OCI-LY7 (cell line): ENCODE measurements at regions not wholly inside any gene's neighbourhood (a gene's known extent, or its start where the extent isn't known, plus 50 kb on each side); places are given as distances from the start of the nearest gene placed in this dataset.

Experiments used
- BruUV-seq: library from RNA; stranded (reverse); fragments of 400-500 nt; replicated peaks from 2 replicates; lab custom pipeline; 2021; lab: Mats Ljungman, UMichigan
- CTCF ChIA-PET: fragments of 300-600 bp; sonication (Branson Sonifier 250); formaldehyde crosslinking; loops from one replicate; lab custom pipeline; 2022; ENCODE audit warnings: antibody characterized with exemption; ENCODE audit not compliant: unreplicated experiment; lab: Charles Lee
- POLR2A ChIA-PET: fragments of 300-600 bp; sonication (Branson Sonifier 250); formaldehyde crosslinking; loops from one replicate; lab custom pipeline; 2022; ENCODE audit warnings: antibody characterized with exemption; lab: Charles Lee
- DNase-seq: peaks from one replicate; pipeline ENCODE4 v3.0.0-alpha.2; 2015; ENCODE audit warnings: low spot score
- H2AFZ ChIP-seq: fragments of 200-600 bp; sonication (generic), shearing (Covaris generic); 2 replicates; pipeline ENCODE4 v1.6.1; 2014; ENCODE audit warnings: mild to moderate bottlenecking, antibody characterized with exemption, low read length, moderate library complexity
- H3K27ac ChIP-seq: fragments of 200-600 bp; sonication (generic); 2 replicates; pipeline ENCODE4 v1.5.1; 2014; ENCODE audit warnings: mixed run types, low read depth, mild to moderate bottlenecking, moderate library complexity, low read length, inconsistent platforms; ENCODE audit not compliant: poor library complexity, severe bottlenecking
- H3K36me3 ChIP-seq: fragments of 200-600 bp; sonication (generic); 2 replicates; pipeline ENCODE4 v1.6.1; 2014; ENCODE audit warnings: mild to moderate bottlenecking, antibody characterized with exemption, low read length, moderate library complexity, mixed read lengths; ENCODE audit not compliant: insufficient read depth
- H3K4me1 ChIP-seq: fragments of 200-600 bp; sonication (generic); 2 replicates; pipeline ENCODE4 v1.5.1; 2014; ENCODE audit warnings: mild to moderate bottlenecking, low read length; ENCODE audit not compliant: insufficient read depth, poor library complexity, severe bottlenecking
- H3K4me2 ChIP-seq: fragments of 200-600 bp; sonication (generic); 2 replicates; pipeline ENCODE4 v1.6.1; 2014; ENCODE audit warnings: mild to moderate bottlenecking, low read length
- H3K4me3 ChIP-seq: fragments of 200-600 bp; sonication (generic); 2 replicates; pipeline ENCODE4 v1.5.1; 2014; ENCODE audit warnings: mild to moderate bottlenecking, low read depth, low read length; ENCODE audit not compliant: poor library complexity, severe bottlenecking
- H3K79me2 ChIP-seq: fragments of 200-600 bp; sonication (generic); 2 replicates; pipeline ENCODE4 v1.6.1; 2016; ENCODE audit warnings: low read depth, mild to moderate bottlenecking, low read length, moderate library complexity, mixed read lengths; ENCODE audit not compliant: insufficient read depth
- H3K9me2 ChIP-seq: fragments of 200-600 bp; sonication (generic); 2 replicates; pipeline ENCODE4 v1.6.1; 2016; ENCODE audit warnings: mild to moderate bottlenecking, low read length, mixed read lengths; ENCODE audit not compliant: insufficient read depth
- H3K9me3 ChIP-seq: fragments of 200-600 bp; sonication (generic); 2 replicates; pipeline ENCODE4 v1.6.1; 2014; ENCODE audit warnings: mild to moderate bottlenecking, mixed run types, low read length, mixed read lengths
- H4K20me1 ChIP-seq: fragments of 200-600 bp; sonication (generic); 2 replicates; pipeline ENCODE4 v1.6.1; 2014; ENCODE audit warnings: mild to moderate bottlenecking, antibody characterized with exemption, low read length, moderate library complexity, mixed read lengths; ENCODE audit not compliant: insufficient read depth
- EZH2phosphoT487 ChIP-seq: fragments of 200-600 bp; sonication (generic); IDR thresholded peaks from 2 replicates; pipeline ENCODE4 v1.6.1; 2018; ENCODE audit warnings: low read depth, borderline replicate concordance, mild to moderate bottlenecking, mixed run types, antibody characterized with exemption, low read length, moderate library complexity, mixed read lengths
- intact Hi-C: fragments of 100-400 bp; cut with micrococcal nuclease; formaldehyde crosslinking; loops from one replicate; pipeline ENCODE4 v1.10.0; 2022; ENCODE audit not compliant: unreplicated experiment
- TF ChIP-seq, protein P1 (sequence below): fragments of 200-600 bp; sonication (generic); conservative IDR thresholded peaks from 2 replicates; pipeline ENCODE4 v1.5.1; 2014; ENCODE audit warnings: mild to moderate bottlenecking, antibody characterized with exemption, low read length, moderate library complexity, mixed read lengths

DNA sequence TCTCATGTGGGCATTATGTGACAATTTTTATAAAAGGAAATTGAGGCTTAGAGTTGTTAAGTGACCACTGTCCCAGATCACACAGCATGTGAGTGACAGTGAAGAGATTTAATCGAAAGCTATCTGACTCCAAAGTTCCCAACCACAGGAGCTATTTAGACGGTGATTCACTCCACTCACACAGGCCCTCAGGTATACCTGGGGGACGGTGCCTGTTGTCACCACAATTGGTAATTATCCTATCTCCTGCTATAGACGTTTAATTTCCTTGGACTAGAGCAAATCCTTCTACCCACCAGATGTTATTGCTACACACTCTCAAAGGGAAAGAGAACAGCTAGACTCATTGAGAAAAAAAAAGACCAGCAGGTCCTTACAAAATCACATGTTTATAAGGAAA is 145.5 kb downstream of the KLF6 start:
- no peak overlapping the region for H3K4me3 ChIP-seq
- CTCF ChIA-PET: no interaction called here
- TF ChIP-seq, protein P1, sequence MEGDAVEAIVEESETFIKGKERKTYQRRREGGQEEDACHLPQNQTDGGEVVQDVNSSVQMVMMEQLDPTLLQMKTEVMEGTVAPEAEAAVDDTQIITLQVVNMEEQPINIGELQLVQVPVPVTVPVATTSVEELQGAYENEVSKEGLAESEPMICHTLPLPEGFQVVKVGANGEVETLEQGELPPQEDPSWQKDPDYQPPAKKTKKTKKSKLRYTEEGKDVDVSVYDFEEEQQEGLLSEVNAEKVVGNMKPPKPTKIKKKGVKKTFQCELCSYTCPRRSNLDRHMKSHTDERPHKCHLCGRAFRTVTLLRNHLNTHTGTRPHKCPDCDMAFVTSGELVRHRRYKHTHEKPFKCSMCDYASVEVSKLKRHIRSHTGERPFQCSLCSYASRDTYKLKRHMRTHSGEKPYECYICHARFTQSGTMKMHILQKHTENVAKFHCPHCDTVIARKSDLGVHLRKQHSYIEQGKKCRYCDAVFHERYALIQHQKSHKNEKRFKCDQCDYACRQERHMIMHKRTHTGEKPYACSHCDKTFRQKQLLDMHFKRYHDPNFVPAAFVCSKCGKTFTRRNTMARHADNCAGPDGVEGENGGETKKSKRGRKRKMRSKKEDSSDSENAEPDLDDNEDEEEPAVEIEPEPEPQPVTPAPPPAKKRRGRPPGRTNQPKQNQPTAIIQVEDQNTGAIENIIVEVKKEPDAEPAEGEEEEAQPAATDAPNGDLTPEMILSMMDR: no peak
- TF ChIP-seq EZH2phosphoT487: no peak
- H2AFZ ChIP-seq: no peak overlapping the region
- no peaks in the 10 kb centered on the region for H3K9me2 ChIP-seq
- intact Hi-C loops: no loop called here
- no peaks in the 10 kb centered on the region for H3K79me2 ChIP-seq
- H3K4me1 ChIP-seq: no peaks in the 10 kb centered on the region
- no peak for DNase-seq
- no peaks in the 10 kb centered on the region for H4K20me1 ChIP-seq
- POLR2A ChIA-PET: interaction anchor here (1.0 to 1.9 kb wide), 4 partner anchors 10 to 17 kb away, joined by 3 to 8 read pairs (median 6); no protein-coding TSS in a partner anchor
- no peaks in the 10 kb centered on the region for H3K36me3 ChIP-seq
- H3K9me3 ChIP-seq: no peaks in the 10 kb centered on the region
- no TSS peak for BruUV-seq
- no peak overlapping the region for H3K27ac ChIP-seq
- H3K4me2 ChIP-seq: no peak overlapping the region

DNA sequence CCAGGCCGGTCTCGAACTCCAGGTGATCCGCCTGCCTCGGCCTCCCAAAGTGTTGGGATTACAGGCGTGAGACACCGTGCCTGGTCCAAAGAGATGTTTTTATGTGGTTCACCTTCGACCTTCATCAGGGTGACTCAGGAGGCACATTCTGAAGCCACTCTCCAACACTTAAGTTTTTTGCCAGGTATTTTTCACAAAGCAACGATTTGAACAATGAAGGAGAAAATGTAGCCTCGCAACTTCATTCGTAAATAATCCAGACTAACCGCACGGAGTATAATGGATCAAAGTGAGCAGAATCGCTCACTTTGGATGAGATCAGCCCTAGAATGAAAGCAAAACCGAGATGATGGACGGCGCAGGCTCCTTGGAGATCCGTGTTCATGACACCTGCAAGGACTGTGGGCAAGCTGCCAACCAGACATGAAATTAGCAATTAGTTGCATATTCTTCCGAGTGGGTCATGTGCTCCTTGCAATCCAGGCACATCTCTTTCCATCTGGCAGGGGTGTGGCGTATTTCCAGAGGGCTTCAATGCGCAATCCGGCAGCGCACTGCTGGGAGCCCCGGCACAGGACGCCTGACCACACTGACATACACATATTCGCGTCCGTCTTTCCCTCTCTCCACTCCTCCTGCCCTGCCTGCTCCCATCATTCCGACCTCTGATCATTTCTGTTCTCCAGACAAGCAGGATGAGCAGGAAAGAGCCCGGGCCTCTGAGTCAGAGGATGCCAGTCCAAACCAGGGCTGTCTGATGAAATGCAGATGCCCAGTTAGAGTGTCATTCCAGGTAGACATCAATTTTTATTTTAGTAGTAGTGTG is 148.4 kb downstream of the KLF6 start:
- Histone ChIP-seq H3K4me1 (no peaks in the 10 kb centered on the region), H4K20me1 (no peaks in the 10 kb centered on the region), H3K4me3 (no peak overlapping the region), H3K9me3 (no peaks in the 10 kb centered on the region), H3K27ac (no peak overlapping the region), H3K79me2 (no peaks in the 10 kb centered on the region), H2AFZ (no peak overlapping the region), H3K36me3 (no peaks in the 10 kb centered on the region), H3K9me2 (no peaks in the 10 kb centered on the region), H3K4me2 (no peak overlapping the region)
- no TSS peak for BruUV-seq
- ChIA-PET CTCF (no interaction called here), POLR2A (interaction anchor here (0.6 kb wide), 1 partner anchor 278 kb away, joined by 3 read pairs; no protein-coding TSS in a partner anchor)
- intact Hi-C loops: no loop called here
- DNase-seq: no peak
- no peak for TF ChIP-seq EZH2phosphoT487
- TF ChIP-seq, protein P1: no peak

DNA sequence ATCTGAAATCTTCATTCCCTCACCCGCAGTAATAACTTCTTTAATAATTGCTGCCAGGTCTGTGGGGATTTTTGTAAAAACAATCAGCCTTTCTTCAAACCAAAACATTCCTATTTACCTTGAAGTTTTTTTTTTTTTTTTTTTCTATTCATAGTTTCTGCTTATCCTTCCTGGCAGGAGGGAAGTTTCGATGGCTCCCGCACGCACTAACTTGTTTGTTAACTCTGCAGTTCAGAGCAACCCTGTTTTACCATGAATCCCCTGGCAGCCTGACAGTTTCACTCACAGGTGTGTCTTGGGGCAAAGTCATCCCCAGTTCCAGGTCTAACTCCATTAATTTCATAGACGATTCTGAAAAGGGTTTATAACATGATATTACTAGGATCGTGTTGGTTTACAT is 149.3 kb downstream of the KLF6 start:
- intact Hi-C loops: no loop called here
- CTCF ChIA-PET: no interaction called here

More for the DNA sequence above, 149.3 kb downstream of the KLF6 start:
- no peak overlapping the region for H2AFZ ChIP-seq
- no peaks in the 10 kb centered on the region for H3K9me3 ChIP-seq
- no TSS peak for BruUV-seq
- no peaks in the 10 kb centered on the region for H3K9me2 ChIP-seq
- H3K79me2 ChIP-seq: no peaks in the 10 kb centered on the region
- no peak for TF ChIP-seq EZH2phosphoT487
- TF ChIP-seq, protein P1: no peak
- POLR2A ChIA-PET: interaction anchor here (0.7 kb wide), 1 partner anchor 18 kb away, joined by 8 read pairs; no protein-coding TSS in a partner anchor
- no peaks in the 10 kb centered on the region for H3K4me1 ChIP-seq
- no peaks in the 10 kb centered on the region for H4K20me1 ChIP-seq
- H3K27ac ChIP-seq: no peak overlapping the region
- H3K4me3 ChIP-seq: no peak overlapping the region
- no peaks in the 10 kb centered on the region for H3K36me3 ChIP-seq
- DNase-seq: no peak
- no peak overlapping the region for H3K4me2 ChIP-seq
